KG1 (cell line): ENCODE measurements at regions not wholly inside any gene's neighbourhood (a gene's known extent, or its start where the extent isn't known, plus 50 kb on each side); places are given as distances from the start of the nearest gene placed in this dataset.

ENCODE experiments used
- DNase-seq: peaks from one replicate; lab custom pipeline; 2025; lab: John Stamatoyannopoulos, UW

GRCh38 chr18:78595924-78596573 lies 383.6 kb upstream of the SALL3 start:
- DNase-seq, result no peak

- no peak for DNase-seq
Measured at GRCh38 chr18:78596794-78597345, 382.7 kb upstream of the SALL3 start.

- DNase-seq, result no peak
Measured at GRCh38 chr18:78601349-78601748, 378.3 kb upstream of the SALL3 start.

GRCh38 chr18:78601923-78602322 lies 377.7 kb upstream of the SALL3 start:
- no peak for DNase-seq

GRCh38 chr18:78602430-78602829 lies 377.2 kb upstream of the SALL3 start:
- no peak for DNase-seq

GRCh38 chr18:78603102-78603983 lies 376.3 kb upstream of the SALL3 start:
- DNase-seq, result no peak

- no peak for DNase-seq
Measured at GRCh38 chr18:78605255-78605654, 374.4 kb upstream of the SALL3 start.

GRCh38 chr18:78607221-78607620 lies 372.4 kb upstream of the SALL3 start:
- no peak for DNase-seq

GRCh38 chr18:78607784-78608183 lies 371.8 kb upstream of the SALL3 start:
- no peak for DNase-seq

GRCh38 chr18:78610179-78610578 lies 369.4 kb upstream of the SALL3 start:
- DNase-seq, result no peak

- no peak for DNase-seq
Measured at GRCh38 chr18:78611201-78611800, 368.3 kb upstream of the SALL3 start.

GRCh38 chr18:78611869-78612268 lies 367.7 kb upstream of the SALL3 start:
- no peak for DNase-seq

GRCh38 chr18:78612318-78612717 lies 367.3 kb upstream of the SALL3 start:
- DNase-seq, result no peak

- DNase-seq, result no peak
Measured at GRCh38 chr18:78612801-78613200, 366.8 kb upstream of the SALL3 start.

GRCh38 chr18:78618726-78619125 lies 360.9 kb upstream of the SALL3 start:
- no peak for DNase-seq

GRCh38 chr18:78619854-78620253 lies 359.8 kb upstream of the SALL3 start:
- no peak for DNase-seq

GRCh38 chr18:78620326-78620725 lies 359.3 kb upstream of the SALL3 start:
- no peak for DNase-seq

GRCh38 chr18:78621141-78621755 lies 358.4 kb upstream of the SALL3 start:
- no peak for DNase-seq

- no peak for DNase-seq
Measured at GRCh38 chr18:78622251-78622906, 357.2 kb upstream of the SALL3 start.

- no peak for DNase-seq
Measured at GRCh38 chr18:78622907-78623541, 356.6 kb upstream of the SALL3 start.

GRCh38 chr18:78624646-78625279 lies 354.9 kb upstream of the SALL3 start:
- DNase-seq, result no peak
